ENCODE measurements at regions not wholly inside any gene's neighbourhood (a gene's known extent, or its start where the extent isn't known, plus 50 kb on each side); places are given as distances from the start of the nearest gene placed in this dataset.

DNA sequence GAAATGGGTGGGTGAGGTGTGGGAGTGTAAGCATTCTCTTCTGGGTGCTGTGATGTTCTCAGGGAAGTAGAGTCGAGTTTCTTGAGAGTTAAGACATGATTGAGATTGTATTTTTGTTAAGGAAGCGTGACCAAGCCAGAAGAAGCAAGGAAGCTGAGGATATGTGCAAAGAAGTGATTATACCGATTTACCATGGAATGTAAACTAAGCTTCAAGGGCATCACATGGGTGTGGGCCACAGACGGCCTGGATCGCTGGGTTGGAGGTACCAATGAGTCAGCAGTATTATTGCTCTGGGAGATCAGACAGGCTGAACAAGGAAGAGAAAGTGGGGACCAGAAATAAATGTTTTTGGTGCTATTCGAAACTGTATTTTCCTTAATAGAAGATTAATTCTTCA, 184.1 kb upstream of the GMDS start:
- DNase-seq (ENCODE audit: low spot score), result no peak

DNA sequence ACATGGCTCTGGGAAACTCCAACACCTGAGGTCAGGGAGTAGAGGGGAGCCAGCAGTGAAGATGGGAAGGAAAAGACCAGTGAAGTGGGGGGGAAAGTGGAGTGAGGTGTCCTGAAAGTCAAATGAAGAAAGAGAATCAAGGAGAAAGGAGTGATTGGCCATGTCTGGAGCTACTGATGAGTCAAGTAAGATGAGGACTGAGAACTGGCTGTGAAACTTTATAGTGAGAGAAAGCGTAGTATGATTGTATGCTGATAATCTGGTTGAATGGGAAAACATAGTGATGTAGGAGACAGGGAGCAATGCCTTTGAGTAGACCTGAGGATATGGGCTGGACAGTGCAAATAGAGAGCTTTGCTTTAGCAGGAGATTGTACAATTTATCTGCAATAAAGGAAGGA, 183.6 kb upstream of the GMDS start:
- no peak for DNase-seq (ENCODE audit: low spot score)

DNA sequence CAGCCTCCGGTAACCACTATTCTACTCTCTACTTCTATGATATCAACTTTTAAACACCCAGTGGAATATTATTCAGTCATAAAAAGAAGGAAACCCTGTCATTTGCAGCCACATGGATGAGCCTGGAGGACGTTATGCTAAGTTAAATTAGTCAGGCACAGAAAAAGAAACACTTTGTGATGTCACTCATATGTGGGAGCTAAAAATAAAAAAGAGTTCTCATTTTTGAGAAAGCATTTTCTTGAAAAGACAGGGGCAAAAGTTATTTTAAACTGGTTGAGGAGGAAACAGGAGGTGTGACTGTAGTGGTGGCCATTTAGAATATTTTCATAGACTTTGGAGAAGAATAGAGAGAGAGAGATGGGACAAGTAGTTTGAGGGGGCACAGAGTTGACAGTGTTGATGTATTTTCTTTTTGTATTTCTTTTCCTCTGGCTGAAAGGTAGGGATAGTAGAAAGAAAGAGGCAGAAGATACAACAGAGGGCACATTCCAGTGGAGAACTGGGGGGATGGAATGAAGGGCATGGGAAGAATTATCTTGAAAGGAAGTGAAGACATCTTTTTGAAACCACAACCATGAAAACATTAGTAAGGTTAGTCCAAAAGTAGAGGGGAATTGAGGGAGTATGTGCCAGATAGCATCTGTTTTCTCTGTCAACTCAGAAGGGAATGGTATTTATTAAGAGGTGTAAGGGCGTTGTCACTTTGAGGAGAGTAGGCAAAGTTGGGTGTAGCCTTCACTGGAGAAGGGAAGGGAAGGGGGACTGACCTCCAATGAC, 181.3 kb upstream of the GMDS start:
- DNase-seq (ENCODE audit: low spot score), result no peak

DNA sequence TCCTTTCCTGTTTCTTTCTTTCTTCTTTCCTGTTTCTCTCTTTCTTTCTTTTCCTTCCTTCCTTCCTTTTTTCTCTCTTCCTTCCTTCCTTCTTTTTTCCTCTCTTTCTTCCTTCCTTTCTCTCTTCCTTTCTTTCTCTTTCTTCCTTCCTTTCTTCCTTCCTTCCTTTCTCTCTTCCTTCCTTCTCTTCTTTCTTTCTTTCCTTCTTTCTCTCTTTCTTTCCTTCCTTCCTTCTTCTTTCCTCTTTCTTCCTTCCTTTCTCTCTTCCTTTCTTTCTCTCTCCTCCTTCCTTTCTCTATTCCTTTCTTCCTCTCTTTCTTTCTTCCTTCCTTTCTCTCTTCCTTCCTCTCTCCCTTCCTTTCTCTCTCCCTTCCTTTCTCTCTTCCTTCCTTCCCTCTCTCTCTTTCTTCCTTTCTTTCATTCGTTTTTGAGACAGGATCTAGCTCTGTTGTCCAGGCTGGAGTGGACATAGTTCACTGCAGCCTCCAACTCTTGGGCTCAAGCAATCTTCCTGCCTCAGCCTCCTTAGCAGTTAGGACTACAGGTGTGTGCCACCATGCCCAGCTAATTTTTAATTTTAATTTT, 170.8 kb upstream of the GMDS start:
- DNase-seq (ENCODE audit: low spot score), result no peak

DNA sequence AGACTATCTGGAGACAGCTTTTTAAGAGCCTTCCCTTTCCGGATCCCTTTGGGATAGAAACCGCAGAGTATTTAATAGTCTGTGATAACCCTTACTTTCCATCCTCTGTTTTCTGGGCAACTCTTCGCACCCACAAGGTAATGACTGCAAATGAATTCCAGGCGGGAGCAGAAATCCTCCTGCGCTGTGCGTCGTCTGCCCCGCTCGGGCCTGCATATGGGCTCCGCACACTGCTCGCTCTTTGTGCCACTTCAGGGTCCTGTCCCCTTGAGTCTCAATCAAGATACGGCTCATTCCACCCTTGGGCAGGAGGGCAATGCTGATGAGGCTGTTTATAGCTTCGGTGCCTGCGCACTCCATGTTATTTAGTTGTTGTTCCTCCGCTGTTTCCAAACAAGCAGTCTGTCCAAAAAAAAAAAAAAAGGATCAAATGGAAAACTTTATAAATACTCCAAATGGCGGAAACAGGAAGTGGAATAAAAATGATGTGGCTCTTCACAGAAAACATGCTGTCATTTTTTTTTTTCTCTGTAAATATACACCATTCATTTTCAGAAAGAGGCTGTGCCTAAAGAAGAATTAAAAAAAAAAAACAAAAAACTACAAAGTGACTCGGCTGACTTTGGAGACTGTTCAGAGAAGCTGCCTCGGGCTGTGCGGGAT, 169.6 kb upstream of the GMDS start:
- no peak for DNase-seq (ENCODE audit: low spot score)

DNA sequence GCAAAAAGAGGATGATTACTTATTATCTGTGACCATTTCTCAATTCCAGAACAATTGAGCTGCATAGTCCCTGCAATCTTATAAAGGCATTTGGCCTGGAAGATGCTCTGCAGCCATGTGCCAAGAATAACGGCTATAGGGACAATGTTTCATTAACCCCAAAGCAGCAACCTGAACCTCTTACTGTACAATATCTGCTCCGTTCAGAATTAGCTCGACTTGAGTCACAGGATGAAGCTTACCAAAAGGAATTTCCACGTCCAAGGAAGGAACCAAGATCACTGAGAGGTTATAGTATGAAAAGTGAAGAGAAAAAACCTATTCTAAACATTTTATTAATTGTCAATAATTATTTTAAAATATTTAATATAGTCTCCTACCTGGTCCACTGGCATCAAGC, 167.3 kb upstream of the GMDS start:
- DNase-seq (ENCODE audit: low spot score), result no peak

DNA sequence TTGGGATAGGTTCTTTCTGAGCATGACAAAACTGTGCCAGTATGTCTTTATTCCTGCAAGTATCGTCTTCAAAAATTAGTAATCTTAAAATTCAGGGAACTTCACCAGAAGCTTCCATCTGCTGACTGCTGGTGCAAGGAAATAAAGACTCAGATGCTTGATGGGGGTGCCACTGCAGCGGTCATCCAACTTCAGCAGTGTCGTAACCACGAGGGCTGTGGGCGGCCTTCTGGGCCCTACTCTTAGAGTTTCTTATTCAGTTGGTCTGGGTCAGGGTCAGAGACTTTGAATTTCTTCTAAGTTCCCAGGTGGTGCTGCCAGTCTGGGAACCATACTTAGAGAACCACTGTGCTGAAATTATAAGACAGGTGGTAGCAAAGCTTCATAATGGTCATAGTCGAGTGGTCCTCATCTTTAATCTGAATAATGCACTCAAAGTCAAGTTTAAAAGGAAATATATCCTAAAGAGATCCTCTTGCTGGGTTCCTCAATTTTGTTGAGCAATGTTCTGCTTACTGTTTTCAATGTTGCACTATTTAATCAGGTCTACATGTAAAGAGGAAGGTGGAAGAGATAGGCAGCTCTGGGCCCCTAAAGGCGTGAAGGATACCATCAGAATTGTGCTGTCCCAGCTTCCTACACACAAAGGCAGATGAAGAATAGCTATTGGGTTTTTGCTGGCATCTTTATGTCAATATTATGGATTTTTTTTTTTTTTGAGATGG, 165.4 kb upstream of the GMDS start:
- DNase-seq (ENCODE audit: low spot score), result no peak

DNA sequence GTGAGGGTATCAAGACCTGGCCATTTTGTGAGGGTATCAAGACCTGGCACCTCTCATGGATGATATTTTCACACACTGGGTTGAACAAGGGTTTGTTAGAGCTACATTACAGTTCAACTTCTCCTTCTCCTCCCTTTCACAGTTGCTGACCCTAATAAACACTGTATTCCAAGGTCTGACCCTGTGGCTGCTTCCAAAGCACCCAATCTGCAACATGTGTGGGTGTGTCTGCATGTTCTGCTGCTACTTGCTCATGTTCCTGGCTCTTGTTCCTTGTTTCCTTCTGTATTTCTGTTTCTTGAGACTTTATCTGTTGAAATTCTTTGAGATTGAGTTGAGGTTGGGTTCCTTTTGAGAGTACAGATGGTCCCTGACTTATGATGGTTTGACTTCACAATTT, 162.1 kb upstream of the GMDS start:
- no peak for DNase-seq (ENCODE audit: low spot score)

DNA sequence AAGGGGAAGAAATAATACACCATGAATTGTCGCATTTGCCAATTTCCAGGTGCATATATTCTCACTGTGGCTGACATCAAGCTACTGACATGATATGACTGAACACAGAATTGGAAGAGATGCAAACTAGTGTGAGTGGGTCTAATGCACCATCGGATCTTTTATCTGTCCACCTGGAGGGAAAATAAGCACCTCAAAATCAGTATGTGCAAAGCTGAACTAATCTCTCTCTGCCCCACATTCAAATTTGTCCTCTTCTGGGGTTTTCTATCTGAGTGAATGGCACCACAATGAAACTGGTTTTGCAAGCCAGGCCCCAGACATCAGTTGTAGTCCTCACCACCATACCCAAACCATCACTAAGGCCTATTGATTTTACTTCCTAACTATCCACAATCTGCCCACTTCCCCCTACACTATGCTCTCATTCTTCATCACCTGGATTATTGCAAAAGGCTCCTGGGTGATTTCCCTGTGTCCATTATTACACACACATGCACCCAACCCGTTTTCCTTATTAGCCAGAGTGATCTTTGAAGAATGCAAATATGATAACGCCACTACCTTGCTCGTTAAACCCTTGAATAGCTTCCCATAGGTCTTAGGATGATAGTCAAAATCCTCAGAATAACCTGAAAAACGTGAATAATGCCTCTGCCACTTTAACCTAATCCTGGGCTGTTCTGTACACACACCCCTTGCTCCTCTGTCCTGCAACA, 159.0 kb upstream of the GMDS start:
- no peak for DNase-seq (ENCODE audit: low spot score)

DNA sequence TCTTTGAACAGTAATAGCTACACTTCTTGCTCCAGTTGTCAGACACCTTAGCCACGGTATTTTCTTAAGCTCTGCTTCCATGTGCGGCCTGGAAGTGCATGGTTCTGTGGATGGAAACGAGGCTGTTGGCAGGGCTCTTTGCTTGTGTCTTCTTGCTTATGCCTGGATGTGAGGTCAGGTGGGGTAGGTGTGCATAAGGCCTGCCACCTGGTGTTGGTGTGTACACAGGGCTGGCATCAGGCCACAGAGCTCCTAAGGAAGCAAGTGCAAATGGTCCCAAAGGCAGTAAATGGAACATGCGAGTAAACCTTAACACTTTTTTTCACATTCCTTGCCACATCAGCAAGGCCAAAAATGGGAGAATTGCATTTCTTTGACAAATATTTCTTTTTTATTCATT, 158.1 kb upstream of the GMDS start:
- no peak for DNase-seq (ENCODE audit: low spot score)

DNA sequence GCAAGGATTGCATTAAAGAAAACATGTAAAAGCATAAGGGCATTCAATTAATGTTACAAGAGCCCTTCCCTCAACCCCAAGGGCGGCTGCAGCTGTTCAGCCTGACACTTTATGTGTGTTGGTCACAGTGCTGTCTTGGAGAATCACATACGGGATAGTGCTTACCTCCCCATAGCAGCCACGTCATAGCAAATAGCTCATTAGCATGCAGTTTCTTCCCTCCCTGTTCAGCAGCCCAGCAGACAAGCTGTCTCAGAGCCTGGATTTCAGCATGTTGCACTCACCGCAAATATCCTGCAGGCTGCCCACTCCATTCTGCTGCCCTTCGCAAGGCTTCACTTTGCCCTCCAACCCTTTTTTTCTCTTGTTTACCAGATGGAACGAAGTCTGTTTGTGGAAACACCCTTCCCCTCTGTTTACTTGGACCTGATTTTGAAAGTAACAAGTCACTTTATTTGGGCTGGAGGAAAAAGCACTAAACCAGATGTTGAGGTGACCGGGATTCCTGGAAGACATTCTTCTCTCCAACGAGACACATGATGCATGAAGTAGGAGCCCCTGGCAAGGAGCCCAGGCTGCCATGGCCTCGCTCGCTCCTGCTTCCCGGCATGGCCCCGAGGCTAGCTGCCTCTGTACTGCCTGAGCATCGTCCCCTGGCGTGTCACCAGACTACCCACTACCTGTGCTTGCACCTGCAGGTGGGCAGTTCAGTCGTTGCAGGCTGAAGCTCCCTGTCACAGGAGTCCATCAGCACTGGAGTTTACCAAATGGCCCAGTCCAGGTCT, 151.6 kb upstream of the GMDS start:
- no peak for DNase-seq (ENCODE audit: low spot score)

DNA sequence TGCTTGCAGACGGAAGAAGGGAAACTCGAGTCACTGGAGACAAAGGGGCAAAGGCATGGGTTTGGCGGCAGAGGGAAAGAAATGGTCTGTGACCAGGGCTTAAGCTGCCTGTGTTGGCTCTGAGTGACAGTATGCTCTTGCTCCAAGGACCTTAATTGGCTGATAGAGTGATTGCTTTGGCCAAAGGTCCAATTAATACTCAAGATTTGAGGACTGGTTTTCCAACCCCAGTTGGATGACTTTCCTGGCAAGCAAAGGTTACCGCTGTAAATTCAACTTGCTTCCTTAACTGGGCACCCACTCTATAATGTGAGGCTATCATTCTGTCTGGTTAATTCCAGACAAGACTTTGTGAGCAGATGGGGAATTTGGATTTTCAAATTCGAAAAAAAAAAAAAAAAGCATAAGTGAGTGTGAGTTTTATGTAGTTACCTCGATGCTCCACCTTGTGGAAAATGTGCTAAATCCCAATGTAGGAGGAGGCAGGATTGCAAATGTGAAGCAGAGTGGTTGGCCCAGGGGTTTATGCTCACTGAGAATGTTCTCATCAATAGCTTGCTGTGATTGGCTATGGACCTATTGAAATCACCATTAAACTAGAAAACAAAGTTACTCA, 150.7 kb upstream of the GMDS start:
- DNase-seq (ENCODE audit: low spot score), result peak; percentile 54

DNA sequence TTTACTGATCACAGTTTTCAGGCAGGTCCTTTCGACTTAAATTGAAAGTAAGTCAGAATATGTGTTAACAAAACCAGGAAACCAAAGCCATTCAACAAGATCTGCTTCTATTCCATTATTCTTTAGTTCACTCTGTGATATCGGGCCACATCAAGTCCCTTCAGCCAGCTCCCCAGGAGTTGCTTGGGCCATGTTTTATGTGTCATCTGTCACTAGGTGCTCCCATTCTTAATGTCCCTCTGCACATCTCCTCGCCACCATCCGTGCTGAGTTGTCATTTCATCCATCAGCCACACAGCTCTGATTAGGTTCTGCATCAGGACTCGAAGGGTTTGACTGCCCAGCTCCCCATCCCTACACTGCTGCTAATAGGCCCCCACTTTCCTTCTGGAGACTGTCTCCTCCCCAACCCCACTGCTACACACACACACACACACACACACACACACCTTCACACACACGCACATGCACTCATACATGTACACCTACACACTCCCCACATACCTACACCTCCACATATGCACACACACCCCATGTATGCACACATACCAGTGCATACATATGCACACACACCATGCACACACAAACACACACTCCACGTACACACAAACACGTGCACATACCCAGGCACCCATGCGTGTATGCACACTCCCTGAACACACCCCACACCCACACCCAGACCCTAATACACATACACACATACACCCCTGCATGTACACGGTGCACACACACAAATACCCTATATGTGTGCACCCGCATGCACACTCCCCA, 143.3 kb upstream of the GMDS start:
- DNase-seq (ENCODE audit: low spot score), result no peak

DNA sequence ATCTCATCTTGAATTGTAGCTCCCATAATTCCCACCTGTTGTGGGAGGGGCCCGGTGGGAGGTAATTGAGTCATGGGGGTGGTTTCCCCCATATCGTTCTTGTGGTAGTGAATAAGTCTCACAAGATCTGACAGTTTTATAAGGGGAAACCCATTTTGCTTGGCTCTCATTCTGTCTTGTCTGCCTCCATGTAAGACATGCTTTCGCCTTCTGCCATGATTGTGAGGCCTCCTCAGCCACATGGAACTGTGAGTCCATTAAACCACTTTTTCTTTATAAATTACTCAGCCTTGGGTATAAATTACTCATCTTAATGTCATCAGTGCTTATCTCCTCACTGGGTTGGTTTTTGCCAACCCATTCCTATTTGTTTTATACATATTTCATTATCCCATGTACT, 142.0 kb upstream of the GMDS start:
- DNase-seq (ENCODE audit: low spot score), result no peak

DNA sequence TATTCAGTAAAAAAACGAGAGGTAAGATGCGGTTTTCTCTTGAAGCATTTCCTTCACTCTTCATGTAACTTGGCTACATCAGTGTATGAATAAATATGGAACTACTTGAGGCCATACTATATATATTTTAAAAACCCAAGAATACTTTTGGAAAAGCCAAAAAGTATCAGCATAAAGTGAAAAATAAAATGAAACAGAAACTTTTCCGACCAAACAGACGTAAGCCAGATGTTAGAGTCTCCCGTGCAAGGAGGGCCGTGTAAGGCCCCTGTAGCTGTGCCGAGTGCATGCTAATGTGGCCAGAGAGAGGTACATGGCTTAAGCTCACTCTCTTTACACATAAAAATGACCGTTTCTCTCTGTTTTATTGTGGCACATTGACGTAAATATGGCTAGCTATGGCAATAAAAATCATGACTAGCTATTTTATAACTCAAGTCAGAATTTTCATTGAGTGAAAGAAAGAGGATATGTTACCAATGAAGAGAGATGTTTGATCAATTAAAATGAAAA, 140.1 kb upstream of the GMDS start:
- DNase-seq (ENCODE audit: low spot score), result no peak

DNA sequence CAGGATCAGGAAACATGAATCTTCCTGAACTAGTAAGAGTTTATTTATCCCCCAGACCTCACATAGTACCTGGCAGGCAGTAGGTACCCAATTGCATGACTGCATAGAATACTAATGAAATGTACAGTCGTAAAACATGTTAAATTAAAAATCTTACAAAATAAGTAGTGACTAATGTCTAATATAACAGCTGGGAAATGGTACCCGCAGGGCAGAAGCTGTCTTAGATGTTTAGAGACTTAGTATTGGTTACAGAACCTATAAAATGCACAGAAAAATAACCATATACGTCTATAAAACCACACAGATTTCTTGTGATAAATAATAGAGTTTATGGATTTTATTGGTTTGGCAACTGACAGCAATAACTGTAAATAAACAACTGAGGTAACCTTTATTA, 139.1 kb upstream of the GMDS start:
- no peak for DNase-seq (ENCODE audit: low spot score)

DNA sequence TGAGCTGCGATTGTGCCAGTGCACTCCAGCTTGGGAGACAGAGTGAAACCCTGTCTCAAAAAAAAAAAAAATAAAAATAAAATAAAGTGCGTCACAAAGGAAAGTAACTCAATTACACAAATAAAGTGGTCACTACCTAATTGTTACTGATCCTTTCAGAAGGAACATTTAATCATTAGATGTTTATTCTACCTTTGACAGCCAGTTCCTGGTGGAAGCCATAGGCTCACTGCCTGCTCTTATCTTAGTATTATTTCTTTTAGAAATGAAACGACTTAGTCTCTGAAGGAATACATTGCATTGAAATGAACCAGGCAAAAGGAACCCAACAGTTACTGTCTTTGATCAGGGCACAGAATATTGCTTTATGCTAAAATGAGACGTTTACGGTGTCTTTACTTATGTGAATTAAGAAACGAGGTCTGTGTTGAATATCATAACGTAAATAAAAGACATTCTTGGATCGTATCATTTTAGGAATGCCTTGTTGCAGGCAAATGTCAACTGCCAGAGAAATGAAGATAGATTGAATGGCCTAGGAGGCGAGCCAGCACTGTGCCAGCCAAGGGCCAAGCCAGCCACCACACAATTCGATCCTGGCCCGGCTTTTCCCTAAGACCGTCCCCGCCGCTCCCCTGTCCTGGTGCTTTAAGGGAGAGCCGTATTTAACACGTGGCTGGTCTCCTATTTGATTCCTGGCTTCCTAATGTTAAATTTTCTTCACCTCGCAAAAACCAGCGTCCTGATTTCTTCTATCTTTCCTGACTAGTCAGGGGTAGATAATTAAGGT, 136.7 kb upstream of the GMDS start:
- no peak for DNase-seq (ENCODE audit: low spot score)

DNA sequence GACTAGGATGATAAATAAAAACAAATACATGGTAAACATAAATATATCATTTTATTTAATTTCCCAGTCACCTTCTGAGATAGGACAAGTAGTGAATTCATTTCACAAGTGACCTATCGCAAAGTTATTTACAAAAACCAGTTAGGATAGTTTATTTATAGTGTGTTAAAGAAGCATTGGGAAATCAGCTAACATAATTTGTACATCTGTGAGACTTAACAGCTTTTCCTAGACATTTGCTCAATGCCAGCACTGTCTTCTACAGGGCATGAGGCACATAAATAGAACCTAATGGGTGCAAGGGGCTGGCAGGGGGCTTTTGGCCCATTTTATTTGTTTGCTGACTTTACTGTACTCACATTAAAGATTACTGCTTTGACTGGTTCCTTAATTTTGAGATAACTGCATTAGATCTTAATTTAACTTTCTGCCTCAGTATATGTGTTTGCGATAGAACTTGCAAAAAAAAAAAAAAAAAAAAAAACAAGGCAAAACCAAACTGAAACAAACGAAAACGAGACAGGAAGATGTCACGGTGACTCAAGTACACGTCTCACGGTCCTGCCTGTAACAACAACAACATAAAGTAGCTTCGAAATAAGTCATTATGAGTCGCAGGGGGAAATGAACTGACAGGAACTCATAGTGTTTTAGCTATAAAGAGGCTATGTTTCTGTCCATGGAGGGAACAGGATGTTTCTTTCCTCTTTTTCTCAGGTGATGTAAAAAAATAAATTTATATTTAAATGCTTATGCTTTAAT, 133.7 kb upstream of the GMDS start:
- no peak for DNase-seq (ENCODE audit: low spot score)

Measured in iPS-NIHi11 (cell line).